ENCODE measurements at regions not wholly inside any gene's neighbourhood (a gene's known extent, or its start where the extent isn't known, plus 50 kb on each side); places are given as distances from the start of the nearest gene placed in this dataset.

DNA sequence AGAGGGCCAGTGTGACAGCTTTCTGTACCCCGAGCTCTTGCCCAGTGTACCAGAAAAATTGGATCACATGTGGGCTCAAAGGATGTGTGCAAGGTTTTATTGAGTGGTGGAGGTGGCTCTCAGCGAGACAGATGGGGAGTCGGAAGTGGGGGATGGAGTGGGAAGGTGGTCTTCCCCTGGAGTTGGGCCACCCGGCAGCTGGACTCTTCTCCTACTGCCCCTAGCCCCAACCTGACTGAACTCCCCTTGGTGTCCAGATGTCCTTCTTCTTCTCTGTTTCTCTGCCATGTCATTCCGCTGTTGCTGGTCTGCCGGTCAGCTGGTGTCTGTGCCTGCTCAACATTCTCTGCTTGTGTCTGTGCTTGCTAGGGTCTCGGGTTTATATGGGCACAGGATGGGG, 217.9 kb downstream of the RRAGC start:
- TF ChIP-seq, protein P1, sequence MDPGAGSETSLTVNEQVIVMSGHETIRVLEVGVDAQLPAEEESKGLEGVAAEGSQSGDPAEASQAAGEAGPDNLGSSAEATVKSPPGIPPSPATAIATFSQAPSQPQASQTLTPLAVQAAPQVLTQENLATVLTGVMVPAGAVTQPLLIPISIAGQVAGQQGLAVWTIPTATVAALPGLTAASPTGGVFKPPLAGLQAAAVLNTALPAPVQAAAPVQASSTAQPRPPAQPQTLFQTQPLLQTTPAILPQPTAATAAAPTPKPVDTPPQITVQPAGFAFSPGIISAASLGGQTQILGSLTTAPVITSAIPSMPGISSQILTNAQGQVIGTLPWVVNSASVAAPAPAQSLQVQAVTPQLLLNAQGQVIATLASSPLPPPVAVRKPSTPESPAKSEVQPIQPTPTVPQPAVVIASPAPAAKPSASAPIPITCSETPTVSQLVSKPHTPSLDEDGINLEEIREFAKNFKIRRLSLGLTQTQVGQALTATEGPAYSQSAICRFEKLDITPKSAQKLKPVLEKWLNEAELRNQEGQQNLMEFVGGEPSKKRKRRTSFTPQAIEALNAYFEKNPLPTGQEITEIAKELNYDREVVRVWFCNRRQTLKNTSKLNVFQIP (CRISPR knock-in tag; IDR thresholded peaks at IDR 0.05; ENCODE audit: borderline replicate concordance, low read depth): no peak
- TF ChIP-seq RARB (CRISPR knock-in tag; IDR thresholded peaks at IDR 0.05) (no peak), ZFP3 (CRISPR knock-in tag; IDR thresholded peaks at IDR 0.05) (no peak), ZNF70 (CRISPR knock-in tag; IDR thresholded peaks at IDR 0.05) (no peak), TCF4 (CRISPR knock-in tag; IDR thresholded peaks at IDR 0.05; ENCODE audit: borderline replicate concordance) (no peak), ARNTL (CRISPR knock-in tag; IDR thresholded peaks at IDR 0.05; ENCODE audit: borderline replicate concordance, low read depth) (no peak), TOX (CRISPR knock-in tag; IDR thresholded peaks at IDR 0.05; ENCODE audit: borderline replicate concordance) (no peak), ZFP30 (CRISPR knock-in tag; IDR thresholded peaks at IDR 0.05) (no peak), GLIS3 (CRISPR knock-in tag; IDR thresholded peaks at IDR 0.05) (no peak), CSDC2 (CRISPR knock-in tag; IDR thresholded peaks at IDR 0.05) (no peak), ZNF565 (CRISPR knock-in tag; conservative IDR thresholded peaks at IDR 0.05; ENCODE audit: low read depth) (no peak), ZC3H10 (CRISPR knock-in tag; IDR thresholded peaks at IDR 0.05) (no peak)
- TF ChIP-seq, protein P2, sequence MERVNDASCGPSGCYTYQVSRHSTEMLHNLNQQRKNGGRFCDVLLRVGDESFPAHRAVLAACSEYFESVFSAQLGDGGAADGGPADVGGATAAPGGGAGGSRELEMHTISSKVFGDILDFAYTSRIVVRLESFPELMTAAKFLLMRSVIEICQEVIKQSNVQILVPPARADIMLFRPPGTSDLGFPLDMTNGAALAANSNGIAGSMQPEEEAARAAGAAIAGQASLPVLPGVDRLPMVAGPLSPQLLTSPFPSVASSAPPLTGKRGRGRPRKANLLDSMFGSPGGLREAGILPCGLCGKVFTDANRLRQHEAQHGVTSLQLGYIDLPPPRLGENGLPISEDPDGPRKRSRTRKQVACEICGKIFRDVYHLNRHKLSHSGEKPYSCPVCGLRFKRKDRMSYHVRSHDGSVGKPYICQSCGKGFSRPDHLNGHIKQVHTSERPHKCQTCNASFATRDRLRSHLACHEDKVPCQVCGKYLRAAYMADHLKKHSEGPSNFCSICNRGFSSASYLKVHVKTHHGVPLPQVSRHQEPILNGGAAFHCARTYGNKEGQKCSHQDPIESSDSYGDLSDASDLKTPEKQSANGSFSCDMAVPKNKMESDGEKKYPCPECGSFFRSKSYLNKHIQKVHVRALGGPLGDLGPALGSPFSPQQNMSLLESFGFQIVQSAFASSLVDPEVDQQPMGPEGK (CRISPR knock-in tag; IDR thresholded peaks at IDR 0.05; ENCODE audit: borderline replicate concordance): no peak

Measured in SK-N-SH treated with all-trans-retinoic acid at 6 μM for 48 hours (cell line).